A549 (cell line): ENCODE measurements at regions not wholly inside any gene's neighbourhood (a gene's known extent, or its start where the extent isn't known, plus 50 kb on each side); places are given as distances from the start of the nearest gene placed in this dataset.

Experiments
- ATAC-seq, 2 experiments: fragments of 200-7000 bp in 1 of 2; fragments of >200 bp in 1 of 2; cut with Nextera tagmentation in 1 of 2; cut with Tn5 transposase in 1 of 2; 3 replicates each; pipeline versions ENCODE4 v1.8.0 to v1.9.1; 2018 to 2020; ENCODE audit warnings: mild to moderate bottlenecking in 1 of 2, moderate library complexity in 1 of 2
- CTCF ChIA-PET: fragments of 300-600 bp; sonication (Branson Sonifier 250); formaldehyde crosslinking; extraction: SDS; loops from one replicate; lab custom pipeline; 2021; ENCODE audit warnings: antibody characterized with exemption, inconsistent platforms; lab: Yijun Ruan, JAX
- POLR2A ChIA-PET: fragments of 350-600 bp; formaldehyde crosslinking; extraction: SDS; loops from one replicate; lab custom pipeline; 2021; ENCODE audit warnings: antibody characterized with exemption, inconsistent platforms; lab: Yijun Ruan, JAX
- DNase-seq, 2 experiments: peaks; one replicate each; pipeline versions ENCODE4 v3.0.0 to v3.0.0-alpha.2; 2011 to 2016; ENCODE audit warnings: low read depth in 1 of 2, low spot score in 1 of 2
- FAIRE-seq: peaks from 2 replicates; lab custom pipeline; 2011; peaks lifted over from hg19 to GRCh38; lab: Jason Lieb, UNC
- H3K27ac ChIP-seq, 2 experiments: fragments of >200 bp; sonication (Bioruptor Twin); formaldehyde crosslinking; 3 replicates each; pipeline ENCODE4 v1.5.1; 2016 to 2017
- H3K4me1 ChIP-seq: fragments of >200 bp; sonication (Bioruptor Twin); formaldehyde crosslinking; 3 replicates; pipeline ENCODE4 v1.6.1; 2016
- H3K4me2 ChIP-seq: fragments of >200 bp; sonication (Bioruptor Twin); formaldehyde crosslinking; 3 replicates; pipeline ENCODE4 v1.6.1; 2016
- H3K4me3 ChIP-seq: fragments of >200 bp; sonication (Bioruptor Twin); formaldehyde crosslinking; 3 replicates; pipeline ENCODE4 v1.5.1; 2016
- H3K9me3 ChIP-seq: fragments of >200 bp; sonication (Bioruptor Twin); formaldehyde crosslinking; 3 replicates; pipeline ENCODE4 v1.6.1; 2016
- ATOH8 ChIP-seq: fragments of 250-450 bp; sonication (Bioruptor Pico); IDR thresholded peaks from 2 replicates; pipeline ENCODE4 v1.5.0; 2020; ENCODE audit warnings: low read depth, mild to moderate bottlenecking, moderate library complexity
- BHLHE40 ChIP-seq: IDR thresholded peaks from 2 replicates; pipeline ENCODE4 v1.6.1; 2012; ENCODE audit warnings: low read depth, low read length, inconsistent platforms
- CBX2 ChIP-seq: fragments of 200-600 bp; sonication (generic); IDR thresholded peaks from 2 replicates; pipeline ENCODE4 v1.6.1; 2016; ENCODE audit warnings: low read depth, mild to moderate bottlenecking, borderline replicate concordance
- CEBPB ChIP-seq, 2 experiments: fragments of >200 bp in 1 of 2; sonication (Bioruptor Twin) in 1 of 2; formaldehyde crosslinking in 1 of 2; IDR thresholded peaks; 2 replicates each; pipeline ENCODE4 v1.6.1; 2012 to 2016
- CTCF ChIP-seq: fragments of >200 bp; sonication (Bioruptor Twin); formaldehyde crosslinking; IDR thresholded peaks from 3 replicates; pipeline ENCODE4 v1.5.1; 2016
- E2F6 ChIP-seq: IDR thresholded peaks from 2 replicates; pipeline ENCODE4 v1.6.1; 2012; ENCODE audit warnings: low read depth, borderline replicate concordance
- FOXS1 ChIP-seq: fragments of 250-450 bp; sonication (Bioruptor Pico); IDR thresholded peaks from 2 replicates; pipeline ENCODE4 v1.5.0; 2020; ENCODE audit warnings: mild to moderate bottlenecking, moderate library complexity
- GATA3 ChIP-seq: IDR thresholded peaks from 2 replicates; pipeline ENCODE4 v1.6.1; 2012; ENCODE audit warnings: borderline replicate concordance
- HDAC2 ChIP-seq: fragments of 200-600 bp; sonication (generic); IDR thresholded peaks from 2 replicates; pipeline ENCODE4 v1.6.1; 2016
- HES2 ChIP-seq: fragments of >200 bp; sonication (Bioruptor Twin); formaldehyde crosslinking; IDR thresholded peaks from 2 replicates; pipeline ENCODE4 v1.6.1; 2016
- HOXA7 ChIP-seq: fragments of 250-450 bp; sonication (Bioruptor Pico); IDR thresholded peaks from 2 replicates; pipeline ENCODE4 v1.5.0; 2020; ENCODE audit warnings: mild to moderate bottlenecking, moderate library complexity
- KDM1A ChIP-seq: fragments of 200-600 bp; sonication (generic); IDR thresholded peaks from 2 replicates; pipeline ENCODE4 v1.6.1; 2016; ENCODE audit warnings: low read depth, mild to moderate bottlenecking
- MAX ChIP-seq: IDR thresholded peaks from 2 replicates; pipeline ENCODE4 v1.6.1; 2012
- MAZ ChIP-seq: fragments of 150-350 bp; IDR thresholded peaks from 2 replicates; pipeline ENCODE4 v1.6.1; 2014; ENCODE audit warnings: antibody characterized with exemption, low read depth, low read length, borderline replicate concordance
- PBX3 ChIP-seq: IDR thresholded peaks from 2 replicates; pipeline ENCODE4 v1.6.1; 2012
- RAD21 ChIP-seq, 2 experiments: fragments of >200 bp in 1 of 2; sonication (Bioruptor Twin) in 1 of 2; formaldehyde crosslinking in 1 of 2; IDR thresholded peaks in 1 of 2; conservative IDR thresholded peaks in 1 of 2; 2 replicates in 1 of 2; 3 replicates in 1 of 2; pipeline ENCODE4 v1.6.1; 2012 to 2018; ENCODE audit warnings: inconsistent platforms in 1 of 2
- RCOR1 ChIP-seq: fragments of 150-350 bp; IDR thresholded peaks from 2 replicates; pipeline ENCODE4 v1.6.1; 2014; ENCODE audit warnings: antibody characterized with exemption, low read length, low read depth
- REST ChIP-seq: fragments of 200-600 bp; sonication (generic); IDR thresholded peaks from 2 replicates; pipeline ENCODE4 v1.6.1; 2016; ENCODE audit warnings: antibody characterized with exemption, mild to moderate bottlenecking, moderate library complexity
- RFX5 ChIP-seq: fragments of 450-650 bp; IDR thresholded peaks from 2 replicates; pipeline ENCODE4 v1.7.1; 2014; ENCODE audit warnings: antibody characterized with exemption, mild to moderate bottlenecking, moderate library complexity
- SREBF2 ChIP-seq: fragments of 450-650 bp; IDR thresholded peaks from 2 replicates; pipeline ENCODE4 v1.6.1; 2014; ENCODE audit warnings: mild to moderate bottlenecking, moderate library complexity
- TFCP2L1 ChIP-seq: fragments of 250-450 bp; sonication (Bioruptor Pico); IDR thresholded peaks from 2 replicates; pipeline ENCODE4 v1.5.0; 2021; ENCODE audit warnings: mild to moderate bottlenecking
- ZNF302 ChIP-seq: fragments of 250-450 bp; sonication (Bioruptor Pico); IDR thresholded peaks from 2 replicates; pipeline ENCODE4 v1.9.0; 2021; ENCODE audit warnings: inconsistent platforms, mild to moderate bottlenecking, moderate library complexity
- WGBS: methylation state at CpG from one replicate; pipeline ENCODE4 v1.1.6; 2017; ENCODE audit errors: missing lambda C conversion rate; 5-methylcytosine and 5-hydroxymethylcytosine counted together

- FAIRE-seq: no peak
- POLR2A ChIA-PET: no interaction called here
- Histone ChIP-seq H3K4me1 (peaks cover 23% of the 10 kb centered on the region), H3K9me3 (no peaks in the 10 kb centered on the region), H3K4me3 (no peak overlapping the region), H3K27ac (no peak overlapping the region; a peak in 1 of 6 replicates), H3K4me2 (no peak overlapping the region)
- CTCF ChIA-PET: interaction anchor here (0.7 to 2.0 kb wide), 3 partner anchors 15 to 668 kb away, joined by 3 to 5 read pairs (median 4); no protein-coding TSS in a partner anchor
- WGBS: 64% methylated on average over 3 of the region's 3 CpGs
- no peak for DNase-seq
- no peak for TF ChIP-seq CBX2
- TF ChIP-seq MAZ: no peak
- ATAC-seq: no peak
These were observed 80.6 kb upstream of the KLF6 start for GRCh38 chr10:3865565-3865964.

GRCh38 chr10:3861795-3862194 lies 76.8 kb upstream of the KLF6 start:
- CTCF ChIA-PET: no interaction called here
- ATAC-seq: no peak
- Histone ChIP-seq H3K4me3 (no peak overlapping the region), H3K27ac (peak overlapping the region; percentile 67 to 76; a peak in 4 of 6 replicates)
- TF ChIP-seq TFCP2L1 (CRISPR knock-in tag): no peak
- no peak for TF ChIP-seq MAX
- no peak for TF ChIP-seq BHLHE40
- TF ChIP-seq ZNF302 (CRISPR knock-in tag): no peak
- TF ChIP-seq MAZ: no peak
- TF ChIP-seq REST: no peak
- TF ChIP-seq, all 56 proteins: peak for 0
- peaks cover 12% of the 10 kb centered on the region for H3K4me1 ChIP-seq
- no peaks in the 10 kb centered on the region for H3K9me3 ChIP-seq
- 96% methylated on average over 15 of the region's 15 CpGs for WGBS
- DNase-seq (no peak), FAIRE-seq (no peak)
- H3K4me2 ChIP-seq: no peak overlapping the region
- POLR2A ChIA-PET: no interaction called here

- FAIRE-seq (no peak), DNase-seq (no peak), ATAC-seq (no peak; a peak in 1 of 6 replicates)
- Histone ChIP-seq H3K27ac (peak overlapping the region; percentile 43 to 63; a peak in 4 of 6 replicates), H3K9me3 (no peaks in the 10 kb centered on the region), H3K4me1 (peaks cover 20% of the 10 kb centered on the region), H3K4me2 (no peak overlapping the region), H3K4me3 (no peak overlapping the region)
- 78% methylated on average over 10 of the region's 12 CpGs for WGBS
- CTCF ChIA-PET: interaction anchor here (0.5 kb wide), 1 partner anchor 183 kb away, joined by 4 read pairs; no protein-coding TSS in a partner anchor
- POLR2A ChIA-PET: no interaction called here
- TF ChIP-seq PBX3: no peak
- TF ChIP-seq ATOH8 (CRISPR knock-in tag): no peak
- no peak for TF ChIP-seq HDAC2
- no peak for TF ChIP-seq KDM1A
- no peak for TF ChIP-seq RFX5
- no peak for TF ChIP-seq BHLHE40
- no peak for TF ChIP-seq SREBF2
- TF ChIP-seq E2F6: no peak
- no peak for TF ChIP-seq HOXA7 (CRISPR knock-in tag)
- TF ChIP-seq CBX2: no peak
- no peak for TF ChIP-seq HES2
- TF ChIP-seq CEBPB (IDR thresholded peaks at IDR 0.05): no peak
- TF ChIP-seq RAD21 (conservative IDR thresholded peaks at IDR 0.05 in 1 of 2, IDR thresholded peaks at IDR 0.05 in 1 of 2): no peak
- TF ChIP-seq RCOR1: no peak
- TF ChIP-seq GATA3: no peak
- TF ChIP-seq FOXS1 (CRISPR knock-in tag): no peak
- no peak for TF ChIP-seq CTCF
These were observed 73.2 kb upstream of the KLF6 start for GRCh38 chr10:3858051-3858845.
